Kidney tubule cell (primary cell): ENCODE measurements at regions not wholly inside any gene's neighbourhood (a gene's known extent, or its start where the extent isn't known, plus 50 kb on each side); places are given as distances from the start of the nearest gene placed in this dataset.

Experiments used
- DNase-seq: peaks from one replicate; pipeline ENCODE4 v3.0.0-alpha.2; 2018; ENCODE audit warnings: low spot score

DNA sequence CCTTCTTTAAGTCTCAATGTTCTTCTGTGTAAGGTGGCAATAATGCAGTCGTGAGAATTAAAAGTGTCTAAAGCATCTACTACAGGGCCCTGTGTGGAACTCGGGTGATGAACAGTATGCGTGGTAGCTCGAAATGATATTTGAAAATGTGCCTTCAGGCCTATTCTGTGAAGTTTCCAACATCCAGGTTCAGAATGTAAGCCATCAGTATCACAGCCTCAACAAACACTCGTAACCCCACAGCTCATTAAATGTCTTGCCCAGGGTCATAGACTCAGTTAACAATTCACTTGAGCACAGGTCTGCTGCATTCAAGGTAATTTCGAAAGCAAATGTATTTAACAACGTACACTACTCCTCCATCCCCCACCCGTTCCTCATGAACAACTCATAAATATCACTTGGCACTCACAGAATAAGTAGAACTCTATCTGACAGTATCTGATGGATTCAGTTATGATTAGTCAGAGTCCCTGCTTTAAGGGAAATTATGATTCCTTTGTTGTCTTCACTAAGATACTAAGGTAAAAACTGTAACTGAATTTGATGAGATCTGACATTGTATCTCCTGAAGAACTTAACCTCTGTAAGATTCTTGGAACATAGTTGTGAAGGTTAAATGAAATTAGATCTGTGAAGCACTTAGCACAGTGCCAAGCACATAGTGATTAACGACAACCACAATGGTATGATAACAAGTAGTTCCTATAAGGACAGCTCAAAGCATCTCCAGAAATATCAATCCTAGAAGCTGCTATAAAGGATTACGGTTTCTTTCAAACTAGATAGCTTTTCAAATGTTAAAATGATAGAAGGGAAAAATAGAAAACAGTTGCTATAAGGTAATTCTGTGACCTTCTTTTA is 642.3 kb downstream of the TBL1XR1 start:
- peak; percentile 35 for DNase-seq

DNA sequence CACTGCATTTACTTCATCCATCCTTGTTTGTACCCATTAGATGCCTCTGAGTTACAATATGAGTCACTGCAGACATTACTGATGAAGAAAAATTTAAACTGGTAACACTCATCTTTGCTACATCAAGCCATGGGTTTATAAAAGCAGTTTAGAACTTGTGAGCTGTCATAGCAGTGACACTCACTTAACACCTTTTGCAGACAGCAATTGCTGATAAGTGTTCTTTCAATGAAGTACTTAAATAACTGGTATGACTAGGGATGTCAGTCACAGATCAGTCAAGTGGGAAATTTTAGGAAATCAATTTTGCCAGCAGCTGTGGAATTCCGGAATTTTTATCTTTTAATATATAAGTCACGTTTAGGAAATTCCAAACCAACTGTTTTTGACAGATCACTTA is 643.0 kb downstream of the TBL1XR1 start:
- DNase-seq = peak; percentile 2

- DNase-seq = no peak
These were observed 670.3 kb downstream of the TBL1XR1 start for GRCh38 chr3:176526942-176527341.

- DNase-seq = no peak
These were observed 671.1 kb downstream of the TBL1XR1 start for GRCh38 chr3:176526225-176526624.

GRCh38 chr3:176523114-176523513 is 674.2 kb downstream of the TBL1XR1 start:
- no peak for DNase-seq

GRCh38 chr3:176522436-176522835 is 674.8 kb downstream of the TBL1XR1 start:
- DNase-seq = no peak

DNA sequence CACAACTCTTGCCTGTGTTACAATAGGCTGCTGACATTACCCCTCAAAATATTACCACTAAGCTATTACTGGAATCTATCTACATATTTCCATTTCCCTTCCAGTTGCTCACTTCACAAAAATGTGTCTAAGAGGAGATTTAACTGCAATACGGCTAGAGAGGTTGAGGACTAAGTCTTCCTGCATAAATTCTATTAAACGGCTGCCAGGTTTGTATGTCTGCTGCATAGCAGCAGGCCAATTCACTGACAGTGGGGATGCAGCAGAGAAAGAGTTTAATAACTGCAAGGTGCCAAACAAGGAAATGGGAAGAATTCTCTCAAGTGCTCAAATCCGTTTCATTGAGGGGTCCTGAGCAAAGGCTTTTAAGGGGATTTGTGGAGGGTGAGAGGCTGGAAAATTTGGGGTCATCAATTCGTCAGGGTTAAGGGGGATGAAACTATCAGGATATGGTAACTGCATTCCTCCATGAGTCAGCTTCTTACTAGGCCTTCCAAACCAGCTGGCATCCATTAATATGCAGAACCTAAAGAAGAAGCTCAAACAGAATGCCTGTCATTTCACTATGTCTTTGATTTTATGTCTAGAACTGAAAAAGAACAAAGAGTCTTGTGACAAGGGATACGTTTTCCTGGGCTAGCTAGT is 675.6 kb downstream of the TBL1XR1 start:
- DNase-seq = peak; percentile 1

GRCh38 chr3:176514297-176514696 is 683.0 kb downstream of the TBL1XR1 start:
- DNase-seq = peak; percentile 27

DNA sequence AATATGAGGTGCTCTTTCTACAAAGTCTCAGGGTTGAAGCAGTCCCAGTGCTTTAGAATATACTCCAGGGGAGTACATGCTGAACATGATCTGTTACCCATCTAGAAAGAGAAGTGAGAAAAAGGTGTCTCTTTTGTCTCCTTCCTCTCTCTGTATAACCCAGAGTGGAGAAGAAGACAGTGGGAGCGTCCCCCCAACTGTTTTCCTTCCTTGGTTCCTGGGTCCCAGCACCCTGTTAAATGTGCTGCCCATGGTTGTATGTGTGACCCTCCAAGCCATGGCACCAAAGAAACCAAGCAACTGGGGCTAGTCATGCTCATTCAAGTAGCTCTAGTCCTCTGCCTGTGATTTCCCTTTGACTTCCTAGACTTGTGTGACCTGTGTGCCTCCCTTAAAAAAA is 683.7 kb downstream of the TBL1XR1 start:
- no peak for DNase-seq

DNA sequence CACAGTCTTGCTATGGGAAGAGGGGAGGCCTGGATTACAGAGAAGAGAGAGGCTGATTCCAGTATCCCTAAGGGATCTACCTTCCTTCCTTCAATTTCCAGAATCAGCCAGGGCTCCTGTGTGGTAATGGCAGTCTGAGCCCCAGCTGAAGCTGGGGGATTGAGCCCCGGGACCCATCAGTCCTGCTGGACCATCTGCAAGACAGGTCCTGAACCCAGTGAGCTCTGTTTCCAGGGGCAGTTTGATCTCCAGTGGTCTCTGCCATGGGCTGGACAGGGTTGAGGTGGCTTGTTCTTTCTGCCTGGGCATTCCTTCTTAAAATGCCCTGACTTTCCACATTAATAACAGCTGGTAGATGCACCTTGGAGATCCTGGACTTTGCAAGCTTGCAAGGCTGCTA is 685.2 kb downstream of the TBL1XR1 start:
- no peak for DNase-seq

DNA sequence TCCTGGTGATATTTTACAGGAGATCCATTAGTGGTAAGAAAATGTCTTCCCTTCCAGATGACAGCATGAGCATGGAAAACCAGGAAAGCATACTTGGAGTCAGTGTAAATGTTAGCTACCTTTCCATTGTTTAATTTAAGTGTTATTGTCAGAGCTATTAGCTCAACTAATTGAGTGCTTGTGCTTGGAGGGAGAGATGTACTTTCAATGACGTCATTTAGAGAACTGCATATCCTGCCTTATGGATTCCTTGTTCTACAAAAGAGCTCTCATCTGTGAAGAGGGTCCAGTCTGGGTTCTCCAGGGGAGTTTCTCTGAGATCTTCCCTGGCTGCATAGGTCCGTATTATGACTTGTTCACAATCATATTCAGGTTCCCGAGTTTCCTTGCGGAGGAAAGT is 687.2 kb downstream of the TBL1XR1 start:
- no peak for DNase-seq

DNA sequence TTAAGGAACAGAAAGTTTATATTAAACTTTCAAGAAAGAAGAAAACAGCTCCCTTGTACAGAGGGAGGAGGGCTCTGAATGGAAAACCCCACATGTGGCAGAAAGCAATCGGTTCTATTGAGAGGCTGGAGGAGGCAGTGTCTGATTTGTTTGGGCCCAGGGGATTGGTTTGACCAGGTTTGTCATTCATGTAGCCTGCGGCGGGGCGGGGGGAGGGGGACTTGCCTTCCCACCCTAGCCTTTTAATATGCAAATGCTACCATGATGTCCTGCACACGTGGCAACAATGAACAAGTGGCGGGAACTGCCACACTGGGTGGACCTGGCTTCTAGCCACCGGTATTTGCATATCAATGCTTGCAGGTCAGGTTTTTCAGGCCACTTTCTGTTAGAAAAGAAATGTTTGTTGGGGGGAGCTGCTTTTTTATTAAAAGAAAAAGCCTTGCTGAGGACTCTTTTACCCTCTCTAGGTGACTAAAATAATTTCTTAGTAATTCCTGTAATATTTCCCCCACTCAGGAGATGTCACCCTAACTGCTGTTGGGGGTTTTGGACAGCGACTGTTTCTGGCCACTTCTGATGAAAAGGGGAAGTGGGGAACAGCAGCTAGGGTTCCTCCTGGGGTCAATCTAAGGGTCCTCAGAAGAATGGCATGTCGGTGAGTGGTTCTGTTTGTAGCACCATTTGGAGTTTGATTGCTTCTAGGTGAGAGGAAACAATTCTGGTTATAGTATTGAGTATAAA is 691.2 kb downstream of the TBL1XR1 start:
- no peak for DNase-seq

DNA sequence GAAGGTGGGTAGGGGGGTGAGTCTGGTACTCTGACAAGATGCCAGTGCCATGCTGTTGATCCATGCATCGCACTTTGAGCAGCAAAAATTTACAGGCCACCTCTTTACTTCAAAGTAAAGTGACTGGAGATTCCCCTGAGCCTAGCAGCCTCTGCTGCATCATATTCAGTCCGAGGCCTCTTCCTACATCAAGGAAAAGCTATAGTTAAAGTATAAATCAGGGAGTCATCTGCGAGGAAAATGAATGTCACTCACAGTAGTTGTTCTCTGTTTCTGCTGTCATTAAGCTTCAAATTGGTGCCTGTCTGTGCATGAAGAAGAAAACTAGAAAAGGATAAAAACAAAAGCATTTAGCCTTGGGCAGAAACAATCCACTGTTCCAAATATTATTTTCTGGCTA is 706.2 kb downstream of the TBL1XR1 start:
- DNase-seq = no peak

GRCh38 chr3:176490357-176490756 is 706.9 kb downstream of the TBL1XR1 start:
- DNase-seq = no peak

- DNase-seq = no peak
These were observed 718.0 kb downstream of the TBL1XR1 start for GRCh38 chr3:176479248-176479647.

DNA sequence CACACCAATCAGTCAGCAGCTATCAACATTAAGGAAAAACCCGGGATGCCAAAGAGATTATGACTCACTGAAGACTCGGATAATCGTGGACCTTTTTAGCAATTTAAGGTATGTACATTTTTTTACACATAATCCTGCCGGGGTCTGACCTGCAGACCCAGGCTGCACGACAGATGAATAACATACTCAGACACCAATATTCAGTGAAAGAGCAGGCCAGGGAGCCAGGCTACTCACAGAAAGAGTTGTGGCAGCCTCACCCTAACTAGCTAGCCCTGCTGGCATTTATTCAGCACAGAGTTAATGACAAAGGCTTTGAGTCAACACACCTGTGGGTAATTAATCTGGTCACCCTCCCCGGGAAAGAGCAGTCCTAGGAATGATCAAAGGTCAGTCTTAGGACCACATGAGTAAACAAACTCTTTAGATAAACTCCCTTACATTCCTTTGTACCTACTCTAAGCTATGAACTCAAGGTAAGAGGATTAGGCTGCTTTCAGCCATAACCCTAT is 727.5 kb downstream of the TBL1XR1 start:
- peak; percentile 35 for DNase-seq

DNA sequence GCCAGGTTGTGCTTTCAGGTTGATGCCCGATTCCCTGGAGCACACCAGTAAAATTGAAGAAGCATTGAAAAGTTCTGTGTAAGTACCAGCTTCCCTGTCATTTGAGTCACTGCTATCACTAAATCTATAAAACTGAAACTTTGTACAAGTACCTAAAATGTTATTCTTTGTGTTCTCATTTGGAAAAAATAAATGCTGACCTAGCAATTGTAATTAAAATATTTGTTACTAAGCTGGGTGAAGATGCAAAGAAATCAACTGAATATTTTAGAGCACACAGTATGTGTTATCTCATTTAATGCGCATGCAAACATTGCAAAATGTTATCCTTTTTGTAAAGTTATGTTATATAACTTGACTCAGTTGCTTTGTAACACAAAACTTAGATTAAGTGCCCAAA is 733.7 kb downstream of the TBL1XR1 start:
- DNase-seq = no peak

- no peak for DNase-seq
These were observed 749.9 kb downstream of the TBL1XR1 start for GRCh38 chr3:176447369-176447768.

DNA sequence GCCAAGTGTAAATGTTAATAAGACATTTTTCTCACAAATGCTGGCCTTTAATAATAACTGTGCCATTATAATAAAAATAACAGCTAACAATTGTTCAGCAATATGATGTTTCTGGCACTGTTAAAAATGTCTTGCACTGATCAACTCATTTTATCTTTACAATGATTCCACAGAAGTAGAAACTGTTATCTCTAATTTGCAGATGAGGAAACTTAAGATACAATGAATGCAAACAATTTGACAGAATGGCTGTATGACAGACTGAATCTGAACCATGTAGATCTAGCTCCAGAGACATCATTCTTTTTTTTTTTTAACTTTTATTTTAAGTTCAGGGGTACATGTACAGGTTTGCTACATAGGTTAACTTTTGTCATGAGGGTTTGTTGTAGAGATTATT is 755.0 kb downstream of the TBL1XR1 start:
- DNase-seq = no peak

DNA sequence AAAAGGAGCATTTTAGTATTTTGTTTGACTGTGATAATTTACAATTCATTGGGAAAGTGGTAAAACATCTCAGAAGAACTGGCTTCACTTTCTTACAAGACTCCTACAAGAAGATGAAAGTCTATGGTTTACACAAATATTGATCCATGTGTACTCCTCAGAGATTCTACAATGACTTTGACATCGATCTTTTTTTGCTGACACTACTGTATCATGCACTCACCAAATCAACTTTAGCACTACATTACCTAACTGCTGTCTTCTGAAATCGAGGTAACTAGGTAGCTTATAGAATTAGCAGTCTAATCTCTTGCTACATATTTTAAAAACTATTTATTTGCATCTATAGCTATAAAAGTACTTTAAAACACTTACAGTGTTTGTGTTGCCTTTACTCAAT is 757.6 kb downstream of the TBL1XR1 start:
- no peak for DNase-seq

DNA sequence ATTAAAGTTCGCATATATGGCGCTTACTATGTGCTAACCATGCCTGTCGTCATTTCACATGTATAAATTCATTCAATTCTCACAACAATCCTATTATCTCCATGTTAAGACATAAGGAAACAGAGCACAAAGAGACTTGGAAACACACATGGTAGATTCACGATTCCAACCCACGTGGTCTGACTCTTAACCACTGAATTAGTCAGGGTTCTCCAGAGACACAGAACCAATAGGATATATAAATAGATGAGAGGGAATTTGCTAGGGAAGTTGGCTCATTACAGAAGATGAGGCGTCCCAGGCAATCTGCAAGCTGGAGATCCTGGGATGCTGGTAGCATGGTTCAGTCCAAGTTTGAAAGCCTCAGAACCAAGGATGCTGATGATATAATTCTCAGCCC is 765.3 kb downstream of the TBL1XR1 start:
- DNase-seq = no peak

- DNase-seq = no peak
These were observed 766.3 kb downstream of the TBL1XR1 start for GRCh38 chr3:176431038-176431418.
